ENCODE measurements at regions not wholly inside any gene's neighbourhood (a gene's known extent, or its start where the extent isn't known, plus 50 kb on each side); places are given as distances from the start of the nearest gene placed in this dataset.

- TF ChIP-seq YY1 (IDR thresholded peaks at IDR 0.05; ENCODE audit: low read depth, low read length) (no peak), TEAD4 (IDR thresholded peaks at IDR 0.05; ENCODE audit: low read depth, low read length) (no peak)
Measured at GRCh38 chr2:234826681-234827080, 125.1 kb upstream of the SH3BP4 start (continued).
